GM23338 (cell line): ENCODE measurements at regions not wholly inside any gene's neighbourhood (a gene's known extent, or its start where the extent isn't known, plus 50 kb on each side); places are given as distances from the start of the nearest gene placed in this dataset.

Experiments used
- ATAC-seq: fragments of 200-7000 bp; cut with Tn5 transposase; 3 replicates; pipeline ENCODE4 v1.9.1; 2020
- DNase-seq: peaks from one replicate; pipeline ENCODE4 v3.0.0-alpha.2; 2015; ENCODE audit warnings: low spot score
- H2AFZ ChIP-seq: fragments of 200-600 bp; sonication (generic); 2 replicates; pipeline ENCODE4 v1.8.0; 2016; ENCODE audit warnings: antibody characterized with exemption, mild to moderate bottlenecking, moderate library complexity
- H3F3A ChIP-seq: fragments of 200-600 bp; sonication (generic); replicated peaks from 2 replicates; pipeline ENCODE4 v1.8.0; 2017; ENCODE audit warnings: antibody characterized with exemption, mixed run types, low read depth
- H3K27ac ChIP-seq: fragments of 200-600 bp; sonication (generic); 2 replicates; pipeline ENCODE4 v1.6.1; 2016; ENCODE audit warnings: low read depth
- H3K27me3 ChIP-seq: fragments of 200-600 bp; sonication (generic); 2 replicates; pipeline ENCODE4 v1.8.0; 2016; ENCODE audit warnings: mild to moderate bottlenecking, mixed run types, moderate library complexity; ENCODE audit not compliant: insufficient read depth
- H3K36me3 ChIP-seq: fragments of 200-600 bp; sonication (generic); 2 replicates; pipeline ENCODE4 v1.8.0; 2016; ENCODE audit warnings: mild to moderate bottlenecking; ENCODE audit not compliant: insufficient read depth
- H3K4me1 ChIP-seq: fragments of 200-600 bp; sonication (generic); 2 replicates; pipeline ENCODE4 v1.8.0; 2016; ENCODE audit warnings: mild to moderate bottlenecking, moderate library complexity; ENCODE audit not compliant: insufficient read depth
- H3K4me2 ChIP-seq: fragments of 200-600 bp; sonication (generic); 2 replicates; pipeline ENCODE4 v1.7.1; 2017; ENCODE audit warnings: mixed run types
- H3K4me3 ChIP-seq: fragments of 200-600 bp; sonication (generic); 2 replicates; pipeline ENCODE4 v1.6.1; 2016; ENCODE audit warnings: mixed run types
- H3K79me2 ChIP-seq: fragments of 200-600 bp; sonication (generic); replicated peaks from 2 replicates; pipeline ENCODE4 v1.8.0; 2017; ENCODE audit warnings: mild to moderate bottlenecking; ENCODE audit not compliant: insufficient read depth
- H3K9me2 ChIP-seq: fragments of 200-600 bp; sonication (generic); 2 replicates; pipeline ENCODE4 v1.8.0; 2017; ENCODE audit not compliant: insufficient read depth
- H4K20me1 ChIP-seq: fragments of 200-600 bp; sonication (generic); replicated peaks from 2 replicates; pipeline ENCODE4 v1.8.0; 2017; ENCODE audit warnings: mild to moderate bottlenecking; ENCODE audit not compliant: insufficient read depth
- H3K27ac Mint-ChIP-seq: 2 replicates; pipeline ENCODE4 v1.8.0; 2020; ENCODE audit warnings: inconsistent platforms, mild to moderate bottlenecking, moderate library complexity, mixed read lengths
- H3K27me3 Mint-ChIP-seq: 3 replicates; pipeline ENCODE4 v1.8.0; 2022; ENCODE audit warnings: low read depth, mild to moderate bottlenecking, moderate library complexity, mixed read lengths, inconsistent platforms; ENCODE audit not compliant: insufficient read depth, poor library complexity
- H3K36me3 Mint-ChIP-seq: 3 replicates; pipeline ENCODE4 v1.8.0; 2021; ENCODE audit warnings: low read depth, mild to moderate bottlenecking, inconsistent platforms, moderate library complexity, mixed read lengths
- H3K4me1 Mint-ChIP-seq: 3 replicates; pipeline ENCODE4 v1.8.0; 2020; ENCODE audit warnings: mild to moderate bottlenecking, inconsistent platforms, mixed read lengths
- H3K4me3 Mint-ChIP-seq: 3 replicates; pipeline ENCODE4 v1.8.0; 2021; ENCODE audit warnings: moderate library complexity, mild to moderate bottlenecking, inconsistent platforms, mixed read lengths
- H3K9me3 Mint-ChIP-seq: 3 replicates; pipeline ENCODE4 v1.8.0; 2020; ENCODE audit warnings: moderate library complexity, mild to moderate bottlenecking, inconsistent platforms, mixed read lengths
- CTCF ChIP-seq, 2 experiments: fragments of 200-600 bp in 1 of 2; sonication (generic) in 1 of 2; conservative IDR thresholded peaks; 2 replicates each; pipeline versions ENCODE4 v1.5.1 to v1.6.1; 2016 to 2017; ENCODE audit warnings: antibody characterized with exemption in 2 of 2, low read depth in 2 of 2, mild to moderate bottlenecking in 2 of 2, moderate library complexity in 1 of 2
- ETS1 ChIP-seq: IDR thresholded peaks from 2 replicates; pipeline ENCODE4 v1.6.1; 2016; ENCODE audit warnings: antibody characterized with exemption
- EZH2phosphoT487 ChIP-seq: fragments of 200-600 bp; sonication (generic); IDR thresholded peaks from one replicate; pipeline ENCODE4 v1.8.1; 2018; ENCODE audit warnings: antibody characterized with exemption; ENCODE audit not compliant: unreplicated experiment
- JUNB ChIP-seq: IDR thresholded peaks from one replicate; pipeline ENCODE4 v1.6.1; 2016; ENCODE audit warnings: antibody characterized with exemption; ENCODE audit not compliant: unreplicated experiment
- POLR2AphosphoS5 ChIP-seq: IDR thresholded peaks from 2 replicates; pipeline ENCODE4 v1.6.1; 2016; ENCODE audit warnings: antibody characterized with exemption, low read depth
- STAT1 ChIP-seq: IDR thresholded peaks from one replicate; pipeline ENCODE4 v1.6.1; 2016; ENCODE audit warnings: antibody characterized with exemption; ENCODE audit not compliant: unreplicated experiment
- TF ChIP-seq, protein P1 (sequence below): fragments of 250-450 bp; sonication (Bioruptor Pico); IDR thresholded peaks from 2 replicates; pipeline ENCODE4 v1.5.0; 2020; ENCODE audit warnings: mild to moderate bottlenecking, moderate library complexity
- TF ChIP-seq, protein P2 (sequence below): IDR thresholded peaks from one replicate; pipeline ENCODE4 v1.6.1; 2018; ENCODE audit warnings: antibody characterized with exemption; ENCODE audit not compliant: unreplicated experiment

GRCh38 chr4:66585767-66586166 lies 915.5 kb upstream of the EPHA5 start:
- DNase-seq (no peak), ATAC-seq (peak; percentile 37; the same call in 1 of the 3 replicates)
- Histone ChIP-seq H3K36me3 (no peaks in the 10 kb centered on the region), H3K4me2 (no peak overlapping the region), H3K27me3 (no peaks in the 10 kb centered on the region), H3F3A (no peaks in the 10 kb centered on the region), H3K79me2 (no peaks in the 10 kb centered on the region), H3K9me2 (no peaks in the 10 kb centered on the region), H4K20me1 (no peaks in the 10 kb centered on the region), H2AFZ (no peak overlapping the region), H3K27ac (no peak overlapping the region), H3K4me3 (no peak overlapping the region), H3K4me1 (peaks cover 3% of the 10 kb centered on the region; the same call in 1 of the 2 replicates)
- H3K9me3 Mint-ChIP-seq: no peaks in the 10 kb centered on the region
- peaks cover 2% of the 10 kb centered on the region; the same call in 1 of the 3 replicates for H3K4me1 Mint-ChIP-seq
- H3K4me3 Mint-ChIP-seq: no peak overlapping the region
- TF ChIP-seq ETS1 (no peak), STAT1 (no peak), EZH2phosphoT487 (no peak), CTCF (conservative IDR thresholded peaks at IDR 0.05; ENCODE audit: low read depth in 2 of 2) (no peak), JUNB (no peak), POLR2AphosphoS5 (no peak)
- TF ChIP-seq, protein P1, sequence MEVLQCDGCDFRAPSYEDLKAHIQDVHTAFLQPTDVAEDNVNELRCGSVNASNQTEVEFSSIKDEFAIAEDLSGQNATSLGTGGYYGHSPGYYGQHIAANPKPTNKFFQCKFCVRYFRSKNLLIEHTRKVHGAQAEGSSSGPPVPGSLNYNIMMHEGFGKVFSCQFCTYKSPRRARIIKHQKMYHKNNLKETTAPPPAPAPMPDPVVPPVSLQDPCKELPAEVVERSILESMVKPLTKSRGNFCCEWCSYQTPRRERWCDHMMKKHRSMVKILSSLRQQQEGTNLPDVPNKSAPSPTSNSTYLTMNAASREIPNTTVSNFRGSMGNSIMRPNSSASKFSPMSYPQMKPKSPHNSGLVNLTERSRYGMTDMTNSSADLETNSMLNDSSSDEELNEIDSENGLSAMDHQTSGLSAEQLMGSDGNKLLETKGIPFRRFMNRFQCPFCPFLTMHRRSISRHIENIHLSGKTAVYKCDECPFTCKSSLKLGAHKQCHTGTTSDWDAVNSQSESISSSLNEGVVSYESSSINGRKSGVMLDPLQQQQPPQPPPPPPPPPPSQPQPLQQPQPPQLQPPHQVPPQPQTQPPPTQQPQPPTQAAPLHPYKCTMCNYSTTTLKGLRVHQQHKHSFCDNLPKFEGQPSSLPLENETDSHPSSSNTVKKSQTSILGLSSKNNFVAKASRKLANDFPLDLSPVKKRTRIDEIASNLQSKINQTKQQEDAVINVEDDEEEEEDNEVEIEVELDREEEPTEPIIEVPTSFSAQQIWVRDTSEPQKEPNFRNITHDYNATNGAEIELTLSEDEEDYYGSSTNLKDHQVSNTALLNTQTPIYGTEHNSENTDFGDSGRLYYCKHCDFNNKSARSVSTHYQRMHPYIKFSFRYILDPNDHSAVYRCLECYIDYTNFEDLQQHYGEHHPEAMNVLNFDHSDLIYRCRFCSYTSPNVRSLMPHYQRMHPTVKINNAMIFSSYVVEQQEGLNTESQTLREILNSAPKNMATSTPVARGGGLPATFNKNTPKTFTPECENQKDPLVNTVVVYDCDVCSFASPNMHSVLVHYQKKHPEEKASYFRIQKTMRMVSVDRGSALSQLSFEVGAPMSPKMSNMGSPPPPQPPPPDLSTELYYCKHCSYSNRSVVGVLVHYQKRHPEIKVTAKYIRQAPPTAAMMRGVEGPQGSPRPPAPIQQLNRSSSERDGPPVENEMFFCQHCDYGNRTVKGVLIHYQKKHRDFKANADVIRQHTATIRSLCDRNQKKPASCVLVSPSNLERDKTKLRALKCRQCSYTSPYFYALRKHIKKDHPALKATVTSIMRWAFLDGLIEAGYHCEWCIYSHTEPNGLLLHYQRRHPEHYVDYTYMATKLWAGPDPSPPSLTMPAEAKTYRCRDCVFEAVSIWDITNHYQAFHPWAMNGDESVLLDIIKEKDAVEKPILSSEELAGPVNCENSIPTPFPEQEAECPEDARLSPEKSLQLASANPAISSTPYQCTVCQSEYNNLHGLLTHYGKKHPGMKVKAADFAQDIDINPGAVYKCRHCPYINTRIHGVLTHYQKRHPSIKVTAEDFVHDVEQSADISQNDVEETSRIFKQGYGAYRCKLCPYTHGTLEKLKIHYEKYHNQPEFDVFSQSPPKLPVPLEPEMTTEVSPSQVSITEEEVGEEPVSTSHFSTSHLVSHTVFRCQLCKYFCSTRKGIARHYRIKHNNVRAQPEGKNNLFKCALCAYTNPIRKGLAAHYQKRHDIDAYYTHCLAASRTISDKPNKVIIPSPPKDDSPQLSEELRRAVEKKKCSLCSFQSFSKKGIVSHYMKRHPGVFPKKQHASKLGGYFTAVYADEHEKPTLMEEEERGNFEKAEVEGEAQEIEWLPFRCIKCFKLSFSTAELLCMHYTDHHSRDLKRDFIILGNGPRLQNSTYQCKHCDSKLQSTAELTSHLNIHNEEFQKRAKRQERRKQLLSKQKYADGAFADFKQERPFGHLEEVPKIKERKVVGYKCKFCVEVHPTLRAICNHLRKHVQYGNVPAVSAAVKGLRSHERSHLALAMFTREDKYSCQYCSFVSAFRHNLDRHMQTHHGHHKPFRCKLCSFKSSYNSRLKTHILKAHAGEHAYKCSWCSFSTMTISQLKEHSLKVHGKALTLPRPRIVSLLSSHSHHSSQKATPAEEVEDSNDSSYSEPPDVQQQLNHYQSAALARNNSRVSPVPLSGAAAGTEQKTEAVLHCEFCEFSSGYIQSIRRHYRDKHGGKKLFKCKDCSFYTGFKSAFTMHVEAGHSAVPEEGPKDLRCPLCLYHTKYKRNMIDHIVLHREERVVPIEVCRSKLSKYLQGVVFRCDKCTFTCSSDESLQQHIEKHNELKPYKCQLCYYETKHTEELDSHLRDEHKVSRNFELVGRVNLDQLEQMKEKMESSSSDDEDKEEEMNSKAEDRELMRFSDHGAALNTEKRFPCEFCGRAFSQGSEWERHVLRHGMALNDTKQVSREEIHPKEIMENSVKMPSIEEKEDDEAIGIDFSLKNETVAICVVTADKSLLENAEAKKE (CRISPR knock-in tag): no peak
- TF ChIP-seq, protein P2, sequence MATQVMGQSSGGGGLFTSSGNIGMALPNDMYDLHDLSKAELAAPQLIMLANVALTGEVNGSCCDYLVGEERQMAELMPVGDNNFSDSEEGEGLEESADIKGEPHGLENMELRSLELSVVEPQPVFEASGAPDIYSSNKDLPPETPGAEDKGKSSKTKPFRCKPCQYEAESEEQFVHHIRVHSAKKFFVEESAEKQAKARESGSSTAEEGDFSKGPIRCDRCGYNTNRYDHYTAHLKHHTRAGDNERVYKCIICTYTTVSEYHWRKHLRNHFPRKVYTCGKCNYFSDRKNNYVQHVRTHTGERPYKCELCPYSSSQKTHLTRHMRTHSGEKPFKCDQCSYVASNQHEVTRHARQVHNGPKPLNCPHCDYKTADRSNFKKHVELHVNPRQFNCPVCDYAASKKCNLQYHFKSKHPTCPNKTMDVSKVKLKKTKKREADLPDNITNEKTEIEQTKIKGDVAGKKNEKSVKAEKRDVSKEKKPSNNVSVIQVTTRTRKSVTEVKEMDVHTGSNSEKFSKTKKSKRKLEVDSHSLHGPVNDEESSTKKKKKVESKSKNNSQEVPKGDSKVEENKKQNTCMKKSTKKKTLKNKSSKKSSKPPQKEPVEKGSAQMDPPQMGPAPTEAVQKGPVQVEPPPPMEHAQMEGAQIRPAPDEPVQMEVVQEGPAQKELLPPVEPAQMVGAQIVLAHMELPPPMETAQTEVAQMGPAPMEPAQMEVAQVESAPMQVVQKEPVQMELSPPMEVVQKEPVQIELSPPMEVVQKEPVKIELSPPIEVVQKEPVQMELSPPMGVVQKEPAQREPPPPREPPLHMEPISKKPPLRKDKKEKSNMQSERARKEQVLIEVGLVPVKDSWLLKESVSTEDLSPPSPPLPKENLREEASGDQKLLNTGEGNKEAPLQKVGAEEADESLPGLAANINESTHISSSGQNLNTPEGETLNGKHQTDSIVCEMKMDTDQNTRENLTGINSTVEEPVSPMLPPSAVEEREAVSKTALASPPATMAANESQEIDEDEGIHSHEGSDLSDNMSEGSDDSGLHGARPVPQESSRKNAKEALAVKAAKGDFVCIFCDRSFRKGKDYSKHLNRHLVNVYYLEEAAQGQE: no peak
- no peaks in the 10 kb centered on the region for H3K36me3 Mint-ChIP-seq
- H3K27me3 Mint-ChIP-seq: no peaks in the 10 kb centered on the region
- no peak overlapping the region for H3K27ac Mint-ChIP-seq
